ENCODE measurements at regions not wholly inside any gene's neighbourhood (a gene's known extent, or its start where the extent isn't known, plus 50 kb on each side); places are given as distances from the start of the nearest gene placed in this dataset.

- no peak for DNase-seq (ENCODE audit: low read depth in 3 of 3, low spot score in 1 of 3)
Measured at GRCh38 chr18:74023220-74023619, 124.4 kb downstream of the FBXO15 start.

GRCh38 chr18:74019864-74020263 lies 127.8 kb downstream of the FBXO15 start:
- no peak for DNase-seq (ENCODE audit: low read depth in 3 of 3, low spot score in 1 of 3)

GRCh38 chr18:74013955-74014354 lies 133.7 kb downstream of the FBXO15 start:
- DNase-seq (ENCODE audit: low read depth in 3 of 3, low spot score in 1 of 3), result no peak

GRCh38 chr18:74012954-74013630 lies 134.5 kb downstream of the FBXO15 start:
- no peak for DNase-seq (ENCODE audit: low read depth in 3 of 3, low spot score in 1 of 3)

- DNase-seq (ENCODE audit: low read depth in 3 of 3, low spot score in 1 of 3), result no peak
Measured at GRCh38 chr18:74006143-74006542, 141.5 kb downstream of the FBXO15 start.

GRCh38 chr18:74005320-74006109 lies 142.1 kb downstream of the FBXO15 start:
- DNase-seq (ENCODE audit: low read depth in 3 of 3, low spot score in 1 of 3), result no peak

- DNase-seq (ENCODE audit: low read depth in 3 of 3, low spot score in 1 of 3), result no peak
Measured at GRCh38 chr18:73992242-73993022, 155.2 kb downstream of the FBXO15 start.

- DNase-seq (ENCODE audit: low read depth in 3 of 3, low spot score in 1 of 3), result no peak
Measured at GRCh38 chr18:73991570-73991969, 156.1 kb downstream of the FBXO15 start.

GRCh38 chr18:73990258-73990657 lies 157.4 kb downstream of the FBXO15 start:
- DNase-seq (ENCODE audit: low read depth in 3 of 3, low spot score in 1 of 3), result no peak

- no peak for DNase-seq (ENCODE audit: low read depth in 3 of 3, low spot score in 1 of 3)
Measured at GRCh38 chr18:73987247-73987980, 160.2 kb downstream of the FBXO15 start.

- no peak for DNase-seq (ENCODE audit: low read depth in 3 of 3, low spot score in 1 of 3)
Measured at GRCh38 chr18:73986711-73987110, 160.9 kb downstream of the FBXO15 start.

GRCh38 chr18:73985855-73986625 lies 161.6 kb downstream of the FBXO15 start:
- DNase-seq (ENCODE audit: low read depth in 3 of 3, low spot score in 1 of 3), result no peak

GRCh38 chr18:73983970-73984369 lies 163.7 kb downstream of the FBXO15 start:
- no peak for DNase-seq (ENCODE audit: low read depth in 3 of 3, low spot score in 1 of 3)

GRCh38 chr18:73983496-73983895 lies 164.1 kb downstream of the FBXO15 start:
- no peak for DNase-seq (ENCODE audit: low read depth in 3 of 3, low spot score in 1 of 3)

- no peak for DNase-seq (ENCODE audit: low read depth in 3 of 3, low spot score in 1 of 3)
Measured at GRCh38 chr18:73981796-73982195, 165.8 kb downstream of the FBXO15 start.

- DNase-seq (ENCODE audit: low read depth in 3 of 3, low spot score in 1 of 3), result no peak
Measured at GRCh38 chr18:73980289-73980979, 167.2 kb downstream of the FBXO15 start.

GRCh38 chr18:73979742-73980141 lies 167.9 kb downstream of the FBXO15 start:
- DNase-seq (ENCODE audit: low read depth in 3 of 3, low spot score in 1 of 3), result no peak

GRCh38 chr18:73976433-73976832 lies 171.2 kb downstream of the FBXO15 start:
- no peak for DNase-seq (ENCODE audit: low read depth in 3 of 3, low spot score in 1 of 3)

- no peak for DNase-seq (ENCODE audit: low read depth in 3 of 3, low spot score in 1 of 3)
Measured at GRCh38 chr18:73975266-73975665, 172.4 kb downstream of the FBXO15 start.

- DNase-seq (ENCODE audit: low read depth in 3 of 3, low spot score in 1 of 3), result no peak
Measured at GRCh38 chr18:73973972-73974371, 173.7 kb downstream of the FBXO15 start.

All from stimulated activated CD4-positive, alpha-beta T cell treated with anti-CD3 and anti-CD28 coated beads, TNF-alpha, amount 100 ng/mL, for 1 hour (primary cell).